ENCODE measurements at regions not wholly inside any gene's neighbourhood (a gene's known extent, or its start where the extent isn't known, plus 50 kb on each side); places are given as distances from the start of the nearest gene placed in this dataset.
"Not testable (repeated sequence)": the region's sequence is repeated elsewhere in the genome, so short reads cannot be mapped to it uniquely, and the experiment has no call there.

- H3K4me1 ChIP-seq (ENCODE audit: insufficient read depth, low read length) = no peaks in the 10 kb centered on the region
- no peak overlapping the region for H3K4me3 ChIP-seq (ENCODE audit: low read length)
- peaks cover 3% of the 10 kb centered on the region; the same call in 1 of the 2 replicates for H3K9me3 ChIP-seq (ENCODE audit: insufficient read depth, low read depth, low read length)
- H3K27ac ChIP-seq (ENCODE audit: low read depth, low read length) = no peak overlapping the region
- no peak overlapping the region for H3K9ac ChIP-seq (ENCODE audit: low read depth, low read length)
- H3K27me3 ChIP-seq (ENCODE audit: insufficient read depth, low read length) = no peaks in the 10 kb centered on the region
- no peaks in the 10 kb centered on the region for H3K36me3 ChIP-seq (ENCODE audit: insufficient read depth, low read length)
- 97% methylated on average over 3 of the region's 6 CpGs for WGBS
Observed at GRCh38 chr16:17977260-17977659, 359.3 kb downstream of the NPIPA8 start.

DNA sequence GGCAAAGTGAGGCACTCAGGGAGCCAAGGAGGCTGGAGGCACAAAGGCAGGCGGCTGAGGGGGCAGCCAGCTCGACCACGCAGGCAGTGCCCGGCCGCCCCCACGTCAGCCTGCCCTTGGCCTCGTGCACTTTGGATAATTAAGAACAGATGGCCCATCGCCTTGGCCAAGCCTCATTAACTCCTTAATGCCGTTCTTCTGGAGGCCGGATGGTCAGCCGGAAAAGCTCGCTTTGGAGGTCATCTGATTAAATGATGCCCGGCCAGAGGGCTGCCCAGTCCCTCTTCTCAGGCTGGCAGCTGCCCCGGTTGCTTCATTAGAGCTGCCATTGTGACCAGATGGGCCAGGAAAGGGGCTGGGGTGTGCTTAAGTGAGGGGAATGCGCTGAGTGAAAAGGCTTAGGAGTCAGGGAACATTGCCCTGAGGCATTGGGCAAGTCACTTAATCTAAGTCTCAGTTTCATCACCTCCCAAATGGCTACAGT, 364.0 kb downstream of the NPIPA8 start:
- no peaks in the 10 kb centered on the region for H3K36me3 ChIP-seq (ENCODE audit: insufficient read depth, low read length)
- WGBS = 93% methylated on average over 15 of the region's 15 CpGs
- H3K4me1 ChIP-seq (ENCODE audit: insufficient read depth, low read length) = no peaks in the 10 kb centered on the region
- no peak overlapping the region for H3K4me3 ChIP-seq (ENCODE audit: low read length)
- no peak overlapping the region for H3K27ac ChIP-seq (ENCODE audit: low read depth, low read length)
- no peaks in the 10 kb centered on the region for H3K27me3 ChIP-seq (ENCODE audit: insufficient read depth, low read length)
- H3K9ac ChIP-seq (ENCODE audit: low read depth, low read length) = no peak overlapping the region
- H3K9me3 ChIP-seq (ENCODE audit: insufficient read depth, low read depth, low read length) = no peaks in the 10 kb centered on the region

- 88% methylated on average over 4 of the region's 4 CpGs for WGBS
- no peaks in the 10 kb centered on the region for H3K36me3 ChIP-seq (ENCODE audit: insufficient read depth, low read length)
- H3K27ac ChIP-seq (ENCODE audit: low read depth, low read length) = no peak overlapping the region
- H3K4me1 ChIP-seq (ENCODE audit: insufficient read depth, low read length) = no peaks in the 10 kb centered on the region
- no peak overlapping the region for H3K9ac ChIP-seq (ENCODE audit: low read depth, low read length)
- no peak overlapping the region for H3K4me3 ChIP-seq (ENCODE audit: low read length)
- H3K9me3 ChIP-seq (ENCODE audit: insufficient read depth, low read depth, low read length) = no peaks in the 10 kb centered on the region
- H3K27me3 ChIP-seq (ENCODE audit: insufficient read depth, low read length) = no peaks in the 10 kb centered on the region
Observed at GRCh38 chr16:17970816-17971331, 365.7 kb downstream of the NPIPA8 start.

- Histone ChIP-seq H3K4me3 (ENCODE audit: low read length) (no peak overlapping the region), H3K27me3 (ENCODE audit: insufficient read depth, low read length) (no peaks in the 10 kb centered on the region), H3K27ac (ENCODE audit: low read depth, low read length) (no peak overlapping the region), H3K9me3 (ENCODE audit: insufficient read depth, low read depth, low read length) (no peaks in the 10 kb centered on the region), H3K9ac (ENCODE audit: low read depth, low read length) (no peak overlapping the region), H3K36me3 (ENCODE audit: insufficient read depth, low read length) (no peaks in the 10 kb centered on the region), H3K4me1 (ENCODE audit: insufficient read depth, low read length) (no peaks in the 10 kb centered on the region)
- 92% methylated on average over 5 of the region's 5 CpGs for WGBS
Observed at GRCh38 chr16:17970157-17970765, 366.3 kb downstream of the NPIPA8 start.

DNA sequence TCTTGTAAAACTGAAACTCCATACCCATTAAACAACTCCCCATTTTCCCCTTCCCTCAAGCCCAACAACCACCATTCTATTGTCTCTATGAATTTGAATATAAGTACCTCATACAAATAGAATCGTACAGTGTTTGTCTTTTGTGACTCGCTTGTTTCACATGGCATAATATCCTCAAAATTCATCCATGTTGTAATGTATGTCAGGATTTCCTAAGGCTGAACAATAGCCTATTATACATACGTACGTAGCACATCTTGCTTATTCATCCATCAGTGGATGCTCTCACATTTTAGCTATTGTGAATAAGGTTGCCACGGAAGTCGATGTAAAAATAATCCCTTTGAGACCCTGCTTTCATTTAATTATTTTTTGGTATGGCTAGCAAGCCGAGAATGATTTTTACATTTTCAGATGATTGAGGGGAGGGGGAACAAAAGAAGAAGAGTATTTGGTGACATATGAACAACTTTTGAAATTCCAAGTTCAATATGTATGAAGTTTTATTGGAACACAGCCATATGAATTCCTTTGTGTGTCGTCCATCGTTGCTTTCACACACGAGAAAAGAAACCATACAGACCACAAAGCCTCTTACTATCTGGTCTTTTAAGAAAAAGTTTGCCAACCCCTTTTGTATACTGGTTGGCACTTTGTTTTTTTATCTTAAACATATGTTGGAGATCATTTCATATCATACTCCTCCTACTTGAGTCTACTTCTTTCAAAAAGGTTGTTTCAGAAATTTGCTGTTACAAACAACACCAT, 371.2 kb downstream of the NPIPA8 start:
- no peaks in the 10 kb centered on the region for H3K9me3 ChIP-seq (ENCODE audit: insufficient read depth, low read depth, low read length)
- no peaks in the 10 kb centered on the region for H3K4me1 ChIP-seq (ENCODE audit: insufficient read depth, low read length)
- no peaks in the 10 kb centered on the region for H3K36me3 ChIP-seq (ENCODE audit: insufficient read depth, low read length)
- H3K27ac ChIP-seq (ENCODE audit: low read depth, low read length) = no peak overlapping the region
- 98% methylated on average over 10 of the region's 10 CpGs for WGBS
- no peaks in the 10 kb centered on the region for H3K27me3 ChIP-seq (ENCODE audit: insufficient read depth, low read length)
- no peak overlapping the region for H3K4me3 ChIP-seq (ENCODE audit: low read length)
- no peak overlapping the region for H3K9ac ChIP-seq (ENCODE audit: low read depth, low read length)

GRCh38 chr16:17964196-17964595, 372.3 kb downstream of the NPIPA8 start:
- Histone ChIP-seq H3K27ac (ENCODE audit: low read depth, low read length) (no peak overlapping the region), H3K4me1 (ENCODE audit: insufficient read depth, low read length) (no peaks in the 10 kb centered on the region), H3K27me3 (ENCODE audit: insufficient read depth, low read length) (no peaks in the 10 kb centered on the region), H3K9ac (ENCODE audit: low read depth, low read length) (no peak overlapping the region), H3K36me3 (ENCODE audit: insufficient read depth, low read length) (no peaks in the 10 kb centered on the region), H3K9me3 (ENCODE audit: insufficient read depth, low read depth, low read length) (no peaks in the 10 kb centered on the region), H3K4me3 (ENCODE audit: low read length) (no peak overlapping the region)
- WGBS = 95% methylated on average over 2 of the region's 3 CpGs

DNA sequence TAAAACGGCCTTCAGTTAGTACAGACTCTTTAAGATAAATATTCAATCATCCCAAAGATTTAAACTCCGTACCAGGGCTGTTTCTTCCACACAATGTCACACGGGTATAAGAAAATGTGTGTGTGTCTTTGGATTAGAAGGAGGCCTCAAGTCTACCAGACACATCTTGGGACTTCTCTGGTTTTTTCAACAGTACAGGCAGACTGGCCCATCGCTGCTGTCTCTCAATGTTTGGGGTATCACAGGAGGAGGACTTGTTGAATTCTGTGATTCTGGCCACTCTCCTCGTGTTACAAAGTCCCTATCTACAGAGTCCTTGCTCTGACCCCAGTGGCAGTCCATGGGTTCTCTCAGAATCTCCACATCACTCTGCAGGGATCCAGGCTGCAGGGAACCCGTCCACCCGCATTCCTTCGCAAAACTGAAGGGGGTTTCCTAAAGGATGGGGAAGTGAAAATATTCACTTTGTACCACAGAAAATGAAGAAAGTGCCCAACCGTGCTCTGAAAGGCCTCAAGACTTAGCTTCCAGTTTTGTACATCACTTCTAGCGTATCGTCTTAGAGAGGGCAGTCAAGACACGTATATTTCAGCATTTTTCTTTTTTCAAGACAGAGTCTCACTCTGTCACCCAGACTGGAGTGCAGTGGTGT, 373.2 kb downstream of the NPIPA8 start:
- H3K27me3 ChIP-seq (ENCODE audit: insufficient read depth, low read length) = no peaks in the 10 kb centered on the region
- no peak overlapping the region for H3K4me3 ChIP-seq (ENCODE audit: low read length)
- H3K4me1 ChIP-seq (ENCODE audit: insufficient read depth, low read length) = no peaks in the 10 kb centered on the region
- H3K9me3 ChIP-seq (ENCODE audit: insufficient read depth, low read depth, low read length) = no peaks in the 10 kb centered on the region
- H3K9ac ChIP-seq (ENCODE audit: low read depth, low read length) = no peak overlapping the region
- no peaks in the 10 kb centered on the region for H3K36me3 ChIP-seq (ENCODE audit: insufficient read depth, low read length)
- H3K27ac ChIP-seq (ENCODE audit: low read depth, low read length) = no peak overlapping the region
- 91% methylated on average over 11 of the region's 12 CpGs for WGBS

- Histone ChIP-seq H3K4me3 (ENCODE audit: low read length) (no peak overlapping the region), H3K4me1 (ENCODE audit: insufficient read depth, low read length) (no peaks in the 10 kb centered on the region), H3K27ac (ENCODE audit: low read depth, low read length) (no peak overlapping the region), H3K36me3 (ENCODE audit: insufficient read depth, low read length) (no peaks in the 10 kb centered on the region), H3K27me3 (ENCODE audit: insufficient read depth, low read length) (no peaks in the 10 kb centered on the region), H3K9me3 (ENCODE audit: insufficient read depth, low read depth, low read length) (no peaks in the 10 kb centered on the region), H3K9ac (ENCODE audit: low read depth, low read length) (no peak overlapping the region)
- 87% methylated on average over 2 of the region's 3 CpGs for WGBS
Observed at GRCh38 chr16:17962726-17963125, 373.8 kb downstream of the NPIPA8 start.

GRCh38 chr16:17961822-17962221, 374.7 kb downstream of the NPIPA8 start:
- not testable (repeated sequence) for H3K27me3 ChIP-seq (ENCODE audit: insufficient read depth, low read length); H3K9ac ChIP-seq (ENCODE audit: low read depth, low read length); H3K27ac ChIP-seq (ENCODE audit: low read depth, low read length); H3K4me1 ChIP-seq (ENCODE audit: insufficient read depth, low read length); H3K36me3 ChIP-seq (ENCODE audit: insufficient read depth, low read length); H3K9me3 ChIP-seq (ENCODE audit: insufficient read depth, low read depth, low read length); H3K4me3 ChIP-seq (ENCODE audit: low read length)
- 80% methylated on average over 8 of the region's 8 CpGs for WGBS

DNA sequence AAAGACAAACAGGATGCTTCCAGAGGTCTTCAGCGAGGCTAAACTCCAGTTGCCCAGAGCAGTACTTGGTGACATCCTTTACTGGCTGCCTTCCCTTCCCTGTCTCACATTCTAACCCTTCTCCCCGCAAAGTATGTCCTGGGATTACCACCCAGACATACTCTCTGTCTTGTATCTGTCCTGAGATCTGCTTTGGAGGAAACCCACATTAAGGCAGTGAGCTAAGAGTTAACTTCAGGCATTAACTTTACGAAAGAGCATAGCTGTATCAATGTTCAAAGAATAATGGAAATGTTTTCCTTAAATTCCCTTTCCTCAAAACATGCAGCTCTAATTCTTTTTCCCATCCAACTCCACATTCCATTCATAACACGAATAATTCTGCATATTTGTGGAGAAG, 385.2 kb downstream of the NPIPA8 start:
- no peak overlapping the region for H3K4me3 ChIP-seq (ENCODE audit: low read length)
- WGBS = 76% methylated on average over 3 of the region's 4 CpGs
- no peak overlapping the region for H3K9ac ChIP-seq (ENCODE audit: low read depth, low read length)

DNA sequence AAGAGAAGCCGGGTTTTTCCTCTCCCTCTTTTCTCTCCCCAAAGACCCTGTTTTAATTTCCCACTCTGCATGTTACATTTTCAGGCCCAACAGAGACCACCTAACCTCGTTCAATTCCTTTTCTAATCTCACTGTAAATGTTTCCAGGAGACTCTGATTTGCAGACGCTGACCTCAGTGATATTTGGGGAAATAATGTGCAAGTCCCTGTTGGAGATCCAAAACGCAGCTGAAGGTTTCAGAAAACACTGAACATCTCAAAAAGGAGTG, 386.6 kb downstream of the NPIPA8 start:
- WGBS = 81% methylated on average over 4 of the region's 4 CpGs
- no peak overlapping the region for H3K27ac ChIP-seq (ENCODE audit: low read depth, low read length)
- no peak overlapping the region for H3K9ac ChIP-seq (ENCODE audit: low read depth, low read length)
- no peaks in the 10 kb centered on the region for H3K9me3 ChIP-seq (ENCODE audit: insufficient read depth, low read depth, low read length)
- no peaks in the 10 kb centered on the region for H3K27me3 ChIP-seq (ENCODE audit: insufficient read depth, low read length)
- H3K4me1 ChIP-seq (ENCODE audit: insufficient read depth, low read length) = peaks cover 7% of the 10 kb centered on the region; the same call in 1 of the 2 replicates
- H3K36me3 ChIP-seq (ENCODE audit: insufficient read depth, low read length) = no peaks in the 10 kb centered on the region
- no peak overlapping the region for H3K4me3 ChIP-seq (ENCODE audit: low read length)

More for the DNA sequence above, 385.2 kb downstream of the NPIPA8 start:
- H3K36me3 ChIP-seq (ENCODE audit: insufficient read depth, low read length) = no peaks in the 10 kb centered on the region
- H3K4me1 ChIP-seq (ENCODE audit: insufficient read depth, low read length) = peaks cover 7% of the 10 kb centered on the region; the same call in 1 of the 2 replicates
- H3K9me3 ChIP-seq (ENCODE audit: insufficient read depth, low read depth, low read length) = no peaks in the 10 kb centered on the region
- no peaks in the 10 kb centered on the region for H3K27me3 ChIP-seq (ENCODE audit: insufficient read depth, low read length)
- no peak overlapping the region for H3K27ac ChIP-seq (ENCODE audit: low read depth, low read length)
